ENCODE measurements at regions not wholly inside any gene's neighbourhood (a gene's known extent, or its start where the extent isn't known, plus 50 kb on each side); places are given as distances from the start of the nearest gene placed in this dataset.
"Not testable (repeated sequence)": the region's sequence is repeated elsewhere in the genome, so short reads cannot be mapped to it uniquely, and the experiment has no call there.

DNA sequence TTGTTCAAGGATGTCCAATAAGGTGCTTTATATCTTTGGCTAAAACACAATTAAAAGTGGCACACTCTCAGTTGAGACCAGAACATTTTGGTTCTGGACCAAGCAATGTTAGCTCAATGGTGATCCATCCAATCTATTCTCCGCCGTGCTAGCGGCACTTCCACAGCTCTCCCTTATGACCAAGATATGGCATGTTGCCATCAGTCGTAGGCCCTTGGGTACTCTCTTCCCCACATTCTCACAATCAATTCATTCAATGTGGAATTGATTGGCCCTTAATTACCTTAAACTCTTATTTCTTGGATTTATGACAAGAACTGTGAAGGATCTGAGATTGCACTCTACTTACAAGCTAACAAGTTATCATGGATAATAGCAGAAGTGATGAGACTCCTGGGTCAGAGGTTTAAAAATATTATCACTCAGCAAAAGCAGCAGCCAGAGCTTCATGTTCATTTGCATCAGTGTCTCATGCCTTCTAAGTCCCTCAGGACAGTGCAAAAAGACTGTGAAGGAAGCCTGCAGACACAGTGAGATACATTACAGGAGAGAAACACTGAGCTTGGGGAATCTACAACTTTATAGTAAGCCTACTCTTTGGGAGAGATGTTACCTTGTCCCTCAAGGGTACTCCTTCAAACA is 80.0 kb upstream of the ARG1 start:
- DNase-seq = no peak

DNA sequence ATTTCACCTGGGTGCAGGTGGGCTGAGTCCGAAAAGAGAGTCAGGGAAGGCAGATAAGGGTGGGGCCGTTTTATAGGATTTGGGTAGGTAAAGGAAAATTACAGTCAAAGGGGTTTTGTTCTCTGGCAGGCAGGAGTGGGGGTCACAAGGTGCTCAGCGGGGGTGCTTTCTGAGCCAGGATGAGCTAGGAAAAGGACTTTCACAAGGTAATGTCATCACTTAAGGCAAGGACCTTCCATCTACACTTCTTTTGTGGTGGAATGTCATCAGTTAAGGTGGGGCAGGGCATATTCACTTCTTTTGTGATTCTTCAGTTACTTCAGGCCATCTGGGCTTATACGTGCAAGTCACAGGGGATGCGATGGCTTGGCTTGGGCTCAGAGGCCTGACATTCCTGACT is 68.6 kb upstream of the ARG1 start:
- not testable (repeated sequence) for DNase-seq

DNA sequence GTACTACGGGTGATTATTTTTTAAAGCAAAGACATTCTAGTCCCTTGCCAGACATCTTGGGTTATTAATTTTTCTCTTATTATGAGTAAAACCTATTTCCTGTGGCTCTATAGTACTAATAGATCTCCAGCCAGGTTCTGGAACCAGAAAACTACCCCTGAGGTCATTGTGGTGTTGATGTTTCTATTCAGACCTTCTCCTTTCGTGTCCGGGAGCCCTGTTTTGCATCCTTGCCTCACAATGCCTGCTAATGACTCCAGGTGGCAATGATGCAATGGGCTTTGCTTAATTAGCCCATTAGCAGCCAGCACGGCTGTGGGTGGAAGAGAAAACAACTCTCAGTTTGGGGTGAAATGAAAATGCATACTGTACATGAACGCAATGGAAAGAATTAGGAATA is 62.9 kb upstream of the ARG1 start:
- DNase-seq = no peak

DNA sequence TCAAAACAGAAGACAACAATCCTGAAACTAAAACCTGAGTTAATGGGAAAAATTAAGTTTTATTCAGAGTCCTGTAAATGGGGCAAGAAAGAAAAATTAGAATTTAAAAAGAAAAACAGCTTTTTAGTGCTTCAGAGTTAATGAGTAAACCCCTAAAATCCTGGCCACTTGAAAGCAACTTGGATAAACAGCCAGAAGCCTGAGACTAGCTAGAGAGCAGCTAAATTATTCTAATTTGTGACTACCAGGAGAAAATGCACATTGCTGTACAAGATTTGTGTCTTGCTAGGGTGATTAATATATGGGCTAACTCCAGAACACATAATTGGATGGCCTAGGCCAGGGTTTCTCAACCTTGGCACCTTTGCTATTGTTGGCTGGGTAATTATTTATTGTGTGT is 62.4 kb upstream of the ARG1 start:
- no peak for DNase-seq

DNA sequence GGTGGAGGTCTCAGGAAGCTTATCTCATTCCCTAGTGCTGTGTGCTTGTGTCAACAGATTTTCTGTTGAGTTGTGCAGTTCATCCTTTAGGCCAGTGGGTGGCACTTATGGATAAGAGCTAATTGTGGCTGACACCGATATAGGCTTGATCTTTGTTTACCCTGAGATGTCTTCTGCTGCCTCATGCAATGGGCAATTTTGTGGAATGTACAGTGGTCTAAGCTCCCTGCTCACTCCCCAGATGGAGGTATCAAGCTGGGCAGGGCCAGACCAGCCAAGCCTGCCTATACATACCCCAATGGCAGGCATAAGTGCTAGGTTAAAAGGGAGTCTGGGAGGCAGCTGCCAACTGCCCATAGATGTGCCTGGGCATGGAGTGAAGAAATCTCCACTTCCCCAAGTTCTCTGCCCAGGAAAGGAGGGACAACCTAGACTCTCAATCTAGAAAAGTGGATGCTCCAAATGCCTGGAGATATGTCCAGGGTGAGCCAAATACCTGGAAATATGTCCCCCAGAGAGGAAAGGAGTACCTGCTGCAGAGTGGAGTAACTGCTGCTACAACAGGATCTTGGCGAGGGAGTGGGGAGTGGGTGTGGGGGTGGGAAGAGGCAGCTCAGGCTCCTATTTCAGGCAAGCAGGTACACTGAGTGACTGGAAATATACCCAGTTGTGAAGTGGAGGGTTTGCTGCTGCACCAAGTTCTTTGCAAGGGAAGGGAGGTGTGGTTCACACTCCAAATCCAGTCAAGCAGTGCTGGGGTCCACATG is 53.2 kb upstream of the ARG1 start:
- DNase-seq = no peak

Measured in renal pelvis (tissue), 1 donor.